Gastrocnemius medialis (tissue), 4 donors: ENCODE measurements at regions not wholly inside any gene's neighbourhood (a gene's known extent, or its start where the extent isn't known, plus 50 kb on each side); places are given as distances from the start of the nearest gene placed in this dataset.

Experiments
- ATAC-seq, 2 donors: fragments of 150-250 bp; one replicate each; pipeline ENCODE4 v1.9.1; 2016
- DNase-seq, 2 donors: peaks; one replicate each; pipeline ENCODE4 v3.0.0-alpha.2; 2019
- H3K27ac ChIP-seq, 4 donors: fragments of 200-600 bp; sonication (generic); 1 replicate in 1 of 4; 2 replicates in 3 of 4; pipeline ENCODE4 v1.5.1; 2016 to 2018; ENCODE audit warnings: mild to moderate bottlenecking in 2 of 4, moderate library complexity in 1 of 4
- H3K27me3 ChIP-seq, 3 donors: fragments of 200-600 bp; sonication (generic) in 2 of 3; 1 replicate in 1 of 3; 2 replicates in 2 of 3; pipeline versions ENCODE4 v1.5.1 to v1.6.0; 2016 to 2019; ENCODE audit warnings: mild to moderate bottlenecking in 1 of 3, moderate library complexity in 1 of 3
- H3K36me3 ChIP-seq, 2 donors: fragments of 200-600 bp; sonication (generic) in 1 of 2; one replicate each; pipeline ENCODE4 v1.5.1; 2017 to 2018
- H3K4me1 ChIP-seq, 2 donors: fragments of 200-600 bp; sonication (generic) in 1 of 2; one replicate each; pipeline ENCODE4 v1.5.1; 2016 to 2017; ENCODE audit warnings: mild to moderate bottlenecking in 2 of 2
- H3K4me3 ChIP-seq, 4 donors: fragments of 200-600 bp; sonication (generic) in 3 of 4; 1 replicate in 1 of 4; 2 replicates in 3 of 4; pipeline ENCODE4 v1.5.1; 2016 to 2019; ENCODE audit warnings: mild to moderate bottlenecking in 2 of 4
- H3K9me3 ChIP-seq, 3 donors: fragments of 200-600 bp; sonication (generic) in 2 of 3; 1 replicate in 1 of 3; 2 replicates in 2 of 3; pipeline ENCODE4 v1.5.1; 2016 to 2019
- POLR2A ChIP-seq, 2 donors: fragments of 450-650 bp; IDR thresholded peaks; one replicate each; pipeline ENCODE4 v1.6.1; 2017; ENCODE audit warnings: antibody characterized with exemption in 2 of 2, mild to moderate bottlenecking in 2 of 2, moderate library complexity in 2 of 2
- in situ Hi-C, 4 donors: fragments of 200-750 bp; cut with MboI; loops; one replicate each; pipeline versions ENCODE4 v1.15.0 to v1.8.0; 2017; ENCODE audit warnings: low sequenced_read_pairs in 4 of 4
- intact Hi-C: fragments of 100-400 bp; cut with DNase I; formaldehyde crosslinking; loops from one replicate; pipeline ENCODE4 v1.15.1; 2023; ENCODE audit warnings: low total_unique reads
- TF ChIP-seq, protein P1 (sequence below), 5 experiments: fragments of 450-650 bp in 3 of 5; fragments of 200-600 bp in 2 of 5; sonication (generic) in 2 of 5; IDR thresholded peaks in 4 of 5; conservative IDR thresholded peaks in 1 of 5; 1 replicate in 4 of 5; 2 replicates in 1 of 5; pipeline ENCODE4 v1.5.1; 2016 to 2019; ENCODE audit warnings: antibody characterized with exemption in 5 of 5, mild to moderate bottlenecking in 3 of 5, moderate library complexity in 3 of 5

GRCh38 chr2:64311191-64311910 is 142.6 kb upstream of the LGALSL start:
- Histone ChIP-seq H3K9me3 (no peaks in the 10 kb centered on the region), H3K27me3 (no peaks in the 10 kb centered on the region), H3K4me3 (no peak overlapping the region), H3K36me3 (no peaks in the 10 kb centered on the region), H3K27ac (peak overlapping the region in 2 of 4 donors; percentile 38 to 46), H3K4me1 (peaks cover 11 to 14% of the 10 kb centered on the region in 2 donors)
- ATAC-seq (no peak), DNase-seq (no peak)
- intact Hi-C loops: loop anchor here (5.0 kb wide), 1 partner anchor 259 kb away; no protein-coding TSS in a partner anchor
- TF ChIP-seq, protein P1, sequence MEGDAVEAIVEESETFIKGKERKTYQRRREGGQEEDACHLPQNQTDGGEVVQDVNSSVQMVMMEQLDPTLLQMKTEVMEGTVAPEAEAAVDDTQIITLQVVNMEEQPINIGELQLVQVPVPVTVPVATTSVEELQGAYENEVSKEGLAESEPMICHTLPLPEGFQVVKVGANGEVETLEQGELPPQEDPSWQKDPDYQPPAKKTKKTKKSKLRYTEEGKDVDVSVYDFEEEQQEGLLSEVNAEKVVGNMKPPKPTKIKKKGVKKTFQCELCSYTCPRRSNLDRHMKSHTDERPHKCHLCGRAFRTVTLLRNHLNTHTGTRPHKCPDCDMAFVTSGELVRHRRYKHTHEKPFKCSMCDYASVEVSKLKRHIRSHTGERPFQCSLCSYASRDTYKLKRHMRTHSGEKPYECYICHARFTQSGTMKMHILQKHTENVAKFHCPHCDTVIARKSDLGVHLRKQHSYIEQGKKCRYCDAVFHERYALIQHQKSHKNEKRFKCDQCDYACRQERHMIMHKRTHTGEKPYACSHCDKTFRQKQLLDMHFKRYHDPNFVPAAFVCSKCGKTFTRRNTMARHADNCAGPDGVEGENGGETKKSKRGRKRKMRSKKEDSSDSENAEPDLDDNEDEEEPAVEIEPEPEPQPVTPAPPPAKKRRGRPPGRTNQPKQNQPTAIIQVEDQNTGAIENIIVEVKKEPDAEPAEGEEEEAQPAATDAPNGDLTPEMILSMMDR (IDR thresholded peaks at IDR 0.05 in 4 of 5, conservative IDR thresholded peaks at IDR 0.05 in 1 of 5): no peak
- no peak for TF ChIP-seq POLR2A (IDR thresholded peaks at IDR 0.05)
- in situ Hi-C loops: loop anchor here in 2 of 4 donors (25.0 kb wide), 2 partner anchors 249 to 274 kb away; no protein-coding TSS in a partner anchor

DNA sequence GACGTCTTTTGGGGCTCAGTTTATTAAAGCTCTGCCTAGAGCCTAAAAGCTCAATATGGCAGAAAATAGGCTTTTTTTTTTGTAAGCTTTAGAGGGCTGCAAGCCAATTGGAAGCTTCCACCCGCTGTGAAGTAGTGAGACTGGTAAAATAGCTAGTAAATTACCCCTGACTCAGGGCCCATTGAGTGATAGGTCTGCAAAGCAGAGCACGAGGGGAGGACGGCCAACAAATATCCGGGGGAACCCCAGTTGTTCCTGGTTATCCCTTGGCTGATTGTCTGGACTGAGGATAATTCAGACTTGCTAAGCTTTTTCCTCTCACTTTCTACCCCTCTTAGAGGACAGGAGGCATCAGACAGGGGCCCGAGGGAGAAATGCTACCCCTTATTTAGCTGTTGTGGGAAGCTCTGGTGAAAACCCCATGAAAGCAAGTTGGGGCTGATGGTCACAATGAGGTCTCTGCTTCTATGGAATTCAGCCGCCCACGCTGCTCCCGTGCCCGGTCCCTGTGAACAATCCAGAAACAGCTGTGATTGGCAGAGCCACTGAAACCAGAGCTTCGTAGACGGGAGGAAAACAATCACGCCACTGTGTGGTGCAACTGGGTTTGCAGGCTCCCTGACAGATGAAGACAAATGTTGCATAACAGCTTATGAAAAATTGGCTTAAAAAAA is 141.9 kb upstream of the LGALSL start:
- Histone ChIP-seq H3K4me1 (peaks cover 11 to 14% of the 10 kb centered on the region in 2 donors), H3K27ac (peak overlapping the region; percentile 36 to 47 (median 42)), H3K27me3 (no peaks in the 10 kb centered on the region), H3K9me3 (no peaks in the 10 kb centered on the region), H3K4me3 (peak overlapping the region in 1 of 4 donors; percentile 33), H3K36me3 (no peaks in the 10 kb centered on the region)
- ATAC-seq (peak; percentile 99), DNase-seq (peak; percentile 65 to 80)
- TF ChIP-seq POLR2A (IDR thresholded peaks at IDR 0.05): no peak
- TF ChIP-seq, protein P1 (IDR thresholded peaks at IDR 0.05 in 4 of 5, conservative IDR thresholded peaks at IDR 0.05 in 1 of 5): peak; percentile 26 to 55 (median 35)
- in situ Hi-C loops (loop anchor here in 2 of 4 donors (25.0 kb wide), 2 partner anchors 250 to 275 kb away; no protein-coding TSS in a partner anchor), intact Hi-C loops (loop anchor here (5.0 kb wide), 1 partner anchor 260 kb away; no protein-coding TSS in a partner anchor)

DNA sequence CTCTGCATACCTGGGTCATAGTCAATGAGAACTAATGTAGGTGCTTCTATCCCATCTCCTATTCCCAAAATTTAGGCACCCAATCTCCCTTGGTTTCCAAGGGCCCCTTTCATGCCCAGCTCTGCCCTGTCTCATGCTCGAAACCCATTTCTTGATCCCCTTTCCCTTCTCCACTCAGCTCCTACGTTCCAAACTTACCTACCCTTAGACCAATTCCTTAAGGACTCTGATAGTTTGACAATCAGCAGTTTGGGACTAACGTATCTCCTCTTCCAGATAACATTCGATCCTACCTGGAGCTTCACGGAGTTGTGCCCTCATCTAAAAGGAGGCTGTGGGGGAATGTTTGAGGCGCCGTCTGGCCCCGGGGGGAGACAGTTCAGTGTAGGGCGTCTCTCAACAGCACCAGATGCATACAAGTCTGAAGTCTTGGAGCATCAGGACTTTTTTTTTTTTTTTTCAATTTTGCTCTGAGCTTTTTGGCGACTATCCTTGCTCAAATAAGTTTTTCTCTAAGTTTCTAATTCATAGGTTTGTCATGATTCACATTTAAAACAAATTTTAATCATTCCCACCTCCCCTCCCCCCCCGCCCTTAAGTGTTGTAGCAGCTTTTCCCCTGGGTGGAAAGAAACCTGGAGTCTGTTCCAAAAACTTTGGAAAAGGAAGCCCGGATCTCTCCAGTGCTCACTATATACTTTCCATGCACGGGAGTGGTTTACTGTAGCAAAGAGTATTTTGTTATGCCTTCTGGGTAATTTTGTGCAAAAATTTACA is 141.2 kb upstream of the LGALSL start:
- no peaks in the 10 kb centered on the region for H3K27me3 ChIP-seq
- peak overlapping the region in 1 of 4 donors; percentile 40 for H3K27ac ChIP-seq
- peak overlapping the region in 1 of 4 donors; percentile 33 for H3K4me3 ChIP-seq
- intact Hi-C loops: loop anchor here (5.0 kb wide), 1 partner anchor 261 kb away; no protein-coding TSS in a partner anchor
- in situ Hi-C loops: loop anchor here in 2 of 4 donors (25.0 kb wide), 2 partner anchors 251 to 276 kb away; no protein-coding TSS in a partner anchor
- no peak for TF ChIP-seq POLR2A (IDR thresholded peaks at IDR 0.05)
- TF ChIP-seq, protein P1 (IDR thresholded peaks at IDR 0.05 in 4 of 5, conservative IDR thresholded peaks at IDR 0.05 in 1 of 5): no peak
- DNase-seq (no peak), ATAC-seq (peak in 1 of 2 donors; percentile 18)
- H3K36me3 ChIP-seq: no peaks in the 10 kb centered on the region
- no peaks in the 10 kb centered on the region for H3K9me3 ChIP-seq
- H3K4me1 ChIP-seq: peaks cover 11 to 14% of the 10 kb centered on the region in 2 donors

DNA sequence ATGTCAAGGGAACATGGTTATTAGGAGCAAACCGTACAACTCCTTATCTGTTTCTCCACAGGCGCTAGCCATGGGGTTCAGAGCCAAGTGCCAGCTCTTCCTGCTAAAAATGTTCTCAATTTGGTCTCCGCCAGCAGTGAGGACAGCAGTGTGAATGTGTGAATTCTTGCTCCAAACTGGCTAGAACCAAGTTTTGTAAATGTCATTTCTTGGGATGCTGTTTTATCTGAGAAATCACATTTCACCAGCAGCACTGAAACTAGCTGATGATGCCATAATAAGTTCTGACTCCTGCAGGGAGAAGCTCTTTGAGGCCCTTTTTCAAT is 140.6 kb upstream of the LGALSL start:
- Histone ChIP-seq H3K36me3 (no peaks in the 10 kb centered on the region), H3K4me3 (no peak overlapping the region), H3K27me3 (no peaks in the 10 kb centered on the region), H3K4me1 (peaks cover 11 to 14% of the 10 kb centered on the region in 2 donors), H3K27ac (no peak overlapping the region), H3K9me3 (no peaks in the 10 kb centered on the region)
- intact Hi-C loops: loop anchor here (5.0 kb wide), 1 partner anchor 261 kb away; no protein-coding TSS in a partner anchor
- ATAC-seq (no peak), DNase-seq (no peak)
- no peak for TF ChIP-seq POLR2A (IDR thresholded peaks at IDR 0.05)
- TF ChIP-seq, protein P1 (IDR thresholded peaks at IDR 0.05 in 4 of 5, conservative IDR thresholded peaks at IDR 0.05 in 1 of 5): no peak
- in situ Hi-C loops: loop anchor here in 2 of 4 donors (25.0 kb wide), 2 partner anchors 251 to 276 kb away; no protein-coding TSS in a partner anchor
